Colonic mucosa (tissue), 4 donors: ENCODE measurements at regions not wholly inside any gene's neighbourhood (a gene's known extent, or its start where the extent isn't known, plus 50 kb on each side); places are given as distances from the start of the nearest gene placed in this dataset.

Experiments used
- DNase-seq: peaks from one replicate; pipeline ENCODE4 v3.0.0-alpha.2; 2020
- H3K27ac ChIP-seq: fragments of 200-600 bp; one replicate; pipeline ENCODE4 v1.8.0; 2021
- H3K27me3 ChIP-seq: fragments of 200-600 bp; one replicate; pipeline ENCODE4 v1.8.0; 2021
- H3K36me3 ChIP-seq: fragments of 200-600 bp; one replicate; pipeline ENCODE4 v1.8.0; 2021
- H3K4me1 ChIP-seq: fragments of 200-600 bp; one replicate; pipeline ENCODE4 v1.8.0; 2021; ENCODE audit warnings: mild to moderate bottlenecking
- H3K4me3 ChIP-seq: fragments of 200-600 bp; one replicate; pipeline ENCODE4 v1.8.0; 2021
- H3K9ac ChIP-seq, 2 donors: one replicate each; pipeline ENCODE4 v1.7.0; 2013; ENCODE audit warnings: control low read depth in 2 of 2, low read depth in 2 of 2, low read length in 2 of 2
- H3K9me3 ChIP-seq: fragments of 200-600 bp; one replicate; pipeline ENCODE4 v1.8.0; 2021
- intact Hi-C: fragments of 100-400 bp; cut with DNase I; formaldehyde crosslinking; loops from one replicate; pipeline ENCODE4 v1.14.1; 2022
- TF ChIP-seq, protein P1 (sequence below): fragments of 200-600 bp; IDR thresholded peaks from one replicate; pipeline ENCODE4 v1.8.0; 2022; ENCODE audit warnings: antibody characterized with exemption, mild to moderate bottlenecking
- donor health status: healthy.
- donor health status: DM: no; HTN: no; CAD: no.
- donor health status: DM: no; HTN: no; CAD: no.

DNA sequence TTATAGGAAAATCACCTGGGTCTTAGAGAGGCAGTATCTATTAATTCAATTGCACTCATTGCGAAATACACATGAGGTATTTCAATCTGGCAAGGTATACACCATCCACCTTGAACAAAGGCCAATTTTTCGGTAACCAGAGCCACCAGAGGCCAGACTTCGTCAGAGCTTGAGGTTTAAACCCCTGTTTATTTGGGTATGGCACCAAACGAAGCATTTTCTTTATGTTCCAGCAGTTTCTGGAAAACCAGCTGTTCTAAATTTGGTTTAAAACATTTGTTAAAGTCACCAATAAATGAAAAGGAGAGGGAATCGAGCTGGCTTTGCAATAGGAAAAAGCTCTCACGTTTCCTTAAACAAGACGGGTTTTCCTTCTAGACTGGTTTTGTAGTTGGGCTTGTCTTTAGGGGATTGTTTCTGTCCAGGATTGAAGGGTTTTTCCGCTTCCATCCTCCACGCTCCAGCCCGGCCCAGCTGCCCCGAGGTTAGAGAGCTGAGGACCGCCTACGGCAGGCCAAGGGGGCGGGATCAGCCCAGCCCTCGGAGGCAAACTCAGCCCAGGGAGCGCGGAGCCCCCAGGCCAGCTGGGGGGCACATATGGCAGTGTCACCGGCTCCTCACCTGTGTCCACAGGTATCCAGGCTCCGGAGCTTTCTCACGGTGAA lies 539.4 kb upstream of the MGMT start:
- intact Hi-C loops, result no loop called here
- Histone ChIP-seq H3K27ac (no peak overlapping the region), H3K9me3 (no peaks in the 10 kb centered on the region), H3K27me3 (no peaks in the 10 kb centered on the region), H3K4me1 (no peaks in the 10 kb centered on the region), H3K36me3 (no peaks in the 10 kb centered on the region), H3K9ac (no peak overlapping the region), H3K4me3 (no peak overlapping the region)
- TF ChIP-seq, protein P1, sequence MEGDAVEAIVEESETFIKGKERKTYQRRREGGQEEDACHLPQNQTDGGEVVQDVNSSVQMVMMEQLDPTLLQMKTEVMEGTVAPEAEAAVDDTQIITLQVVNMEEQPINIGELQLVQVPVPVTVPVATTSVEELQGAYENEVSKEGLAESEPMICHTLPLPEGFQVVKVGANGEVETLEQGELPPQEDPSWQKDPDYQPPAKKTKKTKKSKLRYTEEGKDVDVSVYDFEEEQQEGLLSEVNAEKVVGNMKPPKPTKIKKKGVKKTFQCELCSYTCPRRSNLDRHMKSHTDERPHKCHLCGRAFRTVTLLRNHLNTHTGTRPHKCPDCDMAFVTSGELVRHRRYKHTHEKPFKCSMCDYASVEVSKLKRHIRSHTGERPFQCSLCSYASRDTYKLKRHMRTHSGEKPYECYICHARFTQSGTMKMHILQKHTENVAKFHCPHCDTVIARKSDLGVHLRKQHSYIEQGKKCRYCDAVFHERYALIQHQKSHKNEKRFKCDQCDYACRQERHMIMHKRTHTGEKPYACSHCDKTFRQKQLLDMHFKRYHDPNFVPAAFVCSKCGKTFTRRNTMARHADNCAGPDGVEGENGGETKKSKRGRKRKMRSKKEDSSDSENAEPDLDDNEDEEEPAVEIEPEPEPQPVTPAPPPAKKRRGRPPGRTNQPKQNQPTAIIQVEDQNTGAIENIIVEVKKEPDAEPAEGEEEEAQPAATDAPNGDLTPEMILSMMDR, result no peak
- no peak for DNase-seq

DNA sequence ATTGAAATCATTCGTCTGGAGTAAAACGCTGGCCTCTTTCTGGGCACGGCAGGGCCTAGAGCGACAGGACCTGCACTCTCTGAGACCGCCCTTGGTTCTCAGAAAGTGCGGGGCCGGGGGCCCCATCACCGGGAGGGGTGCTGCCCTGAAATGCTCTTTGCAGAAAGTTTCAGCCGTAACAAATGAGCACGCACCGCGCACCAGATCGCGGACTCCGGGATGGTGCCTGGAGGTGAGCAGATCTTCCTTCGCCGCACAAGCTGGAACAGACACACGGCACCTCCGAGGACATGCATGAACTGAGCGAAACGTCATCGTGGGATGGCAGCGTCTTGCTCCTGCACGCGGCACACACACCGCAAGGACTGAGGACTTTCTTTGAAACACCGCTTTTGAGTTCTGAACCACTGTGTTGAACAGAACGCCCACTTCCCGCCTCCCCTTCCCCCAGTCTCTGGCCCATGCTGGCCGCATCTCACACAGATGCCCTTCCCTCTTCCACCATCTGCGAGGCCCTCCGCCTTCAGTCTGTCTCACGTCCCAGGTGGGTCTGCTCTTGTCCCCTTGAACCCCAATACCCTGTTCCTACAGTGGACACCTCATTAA lies 538.7 kb upstream of the MGMT start:
- Histone ChIP-seq H3K27ac (no peak overlapping the region), H3K9ac (no peak overlapping the region), H3K4me1 (no peaks in the 10 kb centered on the region), H3K9me3 (no peaks in the 10 kb centered on the region), H3K36me3 (no peaks in the 10 kb centered on the region), H3K27me3 (no peaks in the 10 kb centered on the region), H3K4me3 (no peak overlapping the region)
- TF ChIP-seq, protein P1, result no peak
- intact Hi-C loops, result no loop called here
- DNase-seq, result no peak

DNA sequence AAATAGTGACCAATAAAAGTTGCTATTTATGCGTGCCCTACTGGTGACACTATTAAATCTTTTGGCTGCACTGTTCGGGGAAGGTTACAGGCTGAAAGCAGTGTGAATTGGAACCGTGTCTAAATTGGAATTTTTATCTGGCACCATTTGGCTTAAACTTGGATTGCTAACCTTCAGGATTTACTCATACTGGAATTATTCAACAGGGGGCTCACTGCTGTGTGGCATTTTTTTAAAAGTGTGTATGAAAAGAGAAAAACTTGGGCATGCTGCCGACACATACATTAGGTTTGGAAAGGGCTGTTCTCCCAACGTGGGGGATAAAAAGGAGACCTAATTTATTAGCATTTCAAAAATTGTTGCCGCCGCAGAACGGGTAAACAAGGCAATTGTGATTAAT lies 537.9 kb upstream of the MGMT start:
- Histone ChIP-seq H3K36me3 (no peaks in the 10 kb centered on the region), H3K27ac (no peak overlapping the region), H3K4me1 (no peaks in the 10 kb centered on the region), H3K9me3 (no peaks in the 10 kb centered on the region), H3K9ac (no peak overlapping the region), H3K27me3 (no peaks in the 10 kb centered on the region), H3K4me3 (no peak overlapping the region)
- intact Hi-C loops, result no loop called here
- no peak for DNase-seq
- TF ChIP-seq, protein P1, result no peak

DNA sequence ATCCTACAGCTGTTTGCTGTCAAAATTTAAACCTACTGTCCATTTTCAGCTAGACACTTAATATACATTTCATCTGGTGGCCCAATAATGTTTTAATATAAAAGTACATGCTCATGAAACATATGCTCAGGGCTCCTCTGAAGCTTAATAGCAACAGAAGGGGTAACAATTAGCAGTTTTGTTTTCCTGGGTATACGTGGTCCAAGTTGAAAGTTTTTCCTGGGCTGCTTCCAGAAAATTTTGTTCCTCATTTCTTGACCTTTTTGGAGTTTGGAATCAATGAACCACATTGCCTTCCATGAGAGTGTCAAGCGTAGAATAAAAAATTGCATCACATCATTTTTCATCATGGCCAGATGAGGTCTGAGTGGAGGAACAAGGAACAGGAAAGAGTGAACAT lies 537.3 kb upstream of the MGMT start:
- Histone ChIP-seq H3K36me3 (no peaks in the 10 kb centered on the region), H3K4me3 (no peak overlapping the region), H3K9ac (no peak overlapping the region), H3K27me3 (no peaks in the 10 kb centered on the region), H3K9me3 (no peaks in the 10 kb centered on the region), H3K4me1 (no peaks in the 10 kb centered on the region), H3K27ac (no peak overlapping the region)
- intact Hi-C loops, result no loop called here
- TF ChIP-seq, protein P1, result no peak
- no peak for DNase-seq

DNA sequence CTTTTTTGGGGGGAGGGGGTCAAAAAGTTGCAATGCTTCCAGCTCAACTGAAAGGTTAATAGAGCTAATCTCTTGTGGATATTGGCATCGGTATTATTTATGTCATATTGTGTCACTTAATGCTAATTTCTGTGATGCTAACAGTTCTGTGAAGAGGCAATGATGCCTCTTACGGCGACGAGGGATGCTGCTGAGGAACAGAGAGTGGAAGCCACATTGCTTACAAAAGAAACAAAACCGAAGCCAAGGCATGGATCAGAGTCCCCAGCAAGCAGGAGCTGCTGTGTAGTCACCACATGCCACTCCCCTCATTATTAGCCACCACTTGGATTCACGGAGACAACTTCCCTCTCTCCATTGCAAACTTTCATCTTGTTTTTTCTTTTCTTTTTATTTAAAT lies 536.5 kb upstream of the MGMT start:
- no peak for DNase-seq
- intact Hi-C loops, result no loop called here

More for the DNA sequence above, 536.5 kb upstream of the MGMT start:
- H3K4me3 ChIP-seq, result no peak overlapping the region
- H3K36me3 ChIP-seq, result no peaks in the 10 kb centered on the region
- no peaks in the 10 kb centered on the region for H3K9me3 ChIP-seq
- H3K9ac ChIP-seq, result no peak overlapping the region
- H3K4me1 ChIP-seq, result no peaks in the 10 kb centered on the region
- H3K27me3 ChIP-seq, result no peaks in the 10 kb centered on the region
- TF ChIP-seq, protein P1, result no peak
- no peak overlapping the region for H3K27ac ChIP-seq
